Left ventricle myocardium inferior (tissue), 1 donor: ENCODE measurements at regions not wholly inside any gene's neighbourhood (a gene's known extent, or its start where the extent isn't known, plus 50 kb on each side); places are given as distances from the start of the nearest gene placed in this dataset.

ENCODE experiments used
- DNase-seq: peaks from one replicate; pipeline ENCODE4 v3.0.0-alpha.2; 2020
- H3K27ac ChIP-seq: fragments of 200-600 bp; replicated peaks from 2 replicates; pipeline ENCODE4 v1.8.0; 2021
- H3K27me3 ChIP-seq: fragments of 200-600 bp; 2 replicates; pipeline ENCODE4 v1.8.0; 2021; ENCODE audit warnings: low read depth
- H3K36me3 ChIP-seq: fragments of 200-600 bp; 2 replicates; pipeline ENCODE4 v1.8.0; 2021
- H3K4me1 ChIP-seq: fragments of 200-600 bp; 2 replicates; pipeline ENCODE4 v1.8.0; 2021
- H3K4me3 ChIP-seq: fragments of 200-600 bp; 2 replicates; pipeline ENCODE4 v1.8.0; 2021; ENCODE audit warnings: mild to moderate bottlenecking, moderate library complexity
- H3K9me3 ChIP-seq: fragments of 200-600 bp; replicated peaks from 2 replicates; pipeline ENCODE4 v1.8.0; 2021
- CTCF ChIP-seq: fragments of 200-600 bp; IDR thresholded peaks from 2 replicates; pipeline ENCODE4 v1.8.0; 2021; ENCODE audit warnings: antibody characterized with exemption, mild to moderate bottlenecking, borderline replicate concordance
- intact Hi-C: fragments of 100-400 bp; cut with micrococcal nuclease; formaldehyde crosslinking; loops from one replicate; pipeline ENCODE4 v1.11.0; 2022
- donor health status: DM: no; HTN: yes; CAD: no; lungs with severe emphysema.

DNA sequence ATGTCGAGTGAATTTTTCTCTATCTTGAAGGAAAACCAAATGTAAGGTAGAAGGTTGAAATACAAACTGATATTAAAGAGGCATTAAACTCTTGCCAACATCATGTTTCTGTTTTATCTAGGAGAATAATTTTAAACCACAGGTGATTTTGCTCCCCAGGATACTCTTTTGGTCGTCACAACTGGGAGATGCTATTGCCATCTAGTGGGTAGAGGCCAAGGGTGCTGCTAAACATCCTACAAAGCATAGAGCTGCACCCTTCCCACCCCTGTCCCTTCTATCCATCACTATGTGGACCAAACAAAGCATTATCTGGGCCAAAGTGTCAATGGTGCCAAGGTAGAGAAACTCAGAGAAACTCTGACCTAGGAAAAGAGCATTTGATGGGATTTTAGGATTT, 154.6 kb upstream of the MAGEB2 start:
- DNase-seq = no peak
- Histone ChIP-seq H3K36me3 (no peaks in the 10 kb centered on the region), H3K9me3 (no peaks in the 10 kb centered on the region), H3K4me3 (no peak overlapping the region), H3K4me1 (no peaks in the 10 kb centered on the region), H3K27me3 (no peaks in the 10 kb centered on the region), H3K27ac (no peak overlapping the region)
- TF ChIP-seq CTCF = peak; percentile 54
- intact Hi-C loops = no loop called here

GRCh38 chrX:30065226-30065625, 150.1 kb upstream of the MAGEB2 start:
- no peak for DNase-seq
- Histone ChIP-seq H3K4me3 (no peak overlapping the region), H3K36me3 (no peaks in the 10 kb centered on the region), H3K27ac (no peak overlapping the region), H3K9me3 (no peaks in the 10 kb centered on the region), H3K4me1 (no peaks in the 10 kb centered on the region), H3K27me3 (no peaks in the 10 kb centered on the region)
- TF ChIP-seq CTCF = no peak
- intact Hi-C loops = no loop called here

GRCh38 chrX:30067677-30068076, 147.7 kb upstream of the MAGEB2 start:
- no peak for TF ChIP-seq CTCF
- H3K4me3 ChIP-seq = no peak overlapping the region
- no peaks in the 10 kb centered on the region for H3K36me3 ChIP-seq
- H3K27ac ChIP-seq = no peak overlapping the region
- H3K9me3 ChIP-seq = no peaks in the 10 kb centered on the region
- intact Hi-C loops = no loop called here
- no peaks in the 10 kb centered on the region for H3K27me3 ChIP-seq
- DNase-seq = no peak
- no peaks in the 10 kb centered on the region for H3K4me1 ChIP-seq

GRCh38 chrX:30085571-30085970, 129.8 kb upstream of the MAGEB2 start:
- intact Hi-C loops = no loop called here
- no peaks in the 10 kb centered on the region for H3K4me1 ChIP-seq
- H3K36me3 ChIP-seq = no peaks in the 10 kb centered on the region

DNA sequence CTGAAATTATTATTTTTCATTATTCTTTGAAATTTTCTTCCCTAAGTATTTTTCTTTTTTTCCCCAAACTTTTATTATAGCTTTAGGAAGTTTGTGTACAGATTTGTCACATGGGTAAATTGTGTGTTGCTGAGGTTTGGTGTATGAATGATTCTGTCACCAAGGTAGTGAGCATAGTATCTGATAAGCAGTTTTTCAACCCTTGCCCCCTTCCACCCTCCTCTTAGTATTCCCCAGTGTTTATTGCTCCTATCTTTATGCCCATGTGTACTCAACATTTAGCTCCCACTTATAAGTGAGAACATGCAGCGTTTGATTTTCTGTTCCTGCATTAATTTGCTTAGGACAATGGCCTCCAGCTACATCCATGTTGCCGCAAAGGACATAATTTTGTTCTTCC, 103.9 kb upstream of the MAGEB2 start:
- Histone ChIP-seq H3K36me3 (no peaks in the 10 kb centered on the region), H3K27ac (no peak overlapping the region), H3K27me3 (no peaks in the 10 kb centered on the region), H3K4me3 (no peak overlapping the region), H3K4me1 (no peaks in the 10 kb centered on the region), H3K9me3 (no peaks in the 10 kb centered on the region)
- DNase-seq = no peak
- no peak for TF ChIP-seq CTCF
- intact Hi-C loops = no loop called here

More at GRCh38 chrX:30085571-30085970, 129.8 kb upstream of the MAGEB2 start:
- no peaks in the 10 kb centered on the region for H3K27me3 ChIP-seq
- H3K4me3 ChIP-seq = no peak overlapping the region
- no peak overlapping the region for H3K27ac ChIP-seq
- no peak for DNase-seq
- H3K9me3 ChIP-seq = peaks cover 12% of the 10 kb centered on the region
- TF ChIP-seq CTCF = no peak

DNA sequence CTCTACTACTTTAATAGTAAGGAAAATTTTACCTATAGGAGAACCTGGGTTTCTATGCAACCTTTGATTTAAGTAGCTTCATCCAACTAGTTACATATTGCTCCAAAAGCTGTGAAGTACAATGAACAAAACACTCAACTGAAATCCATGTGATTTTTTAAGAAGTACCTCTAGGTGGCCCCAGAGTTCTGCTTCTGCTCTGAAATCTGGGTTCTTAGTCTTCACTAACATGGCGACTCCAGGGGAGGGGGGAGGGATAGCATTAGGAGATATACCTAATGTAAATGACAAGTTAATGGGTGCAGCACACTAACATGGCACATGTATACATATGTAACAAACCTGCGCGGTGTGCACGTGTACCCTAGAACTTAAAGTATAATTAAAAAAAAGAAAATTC, 73.4 kb upstream of the MAGEB2 start:
- peak; percentile 33 for TF ChIP-seq CTCF
- Histone ChIP-seq H3K36me3 (no peaks in the 10 kb centered on the region), H3K4me3 (no peak overlapping the region), H3K27ac (no peak overlapping the region), H3K9me3 (no peaks in the 10 kb centered on the region), H3K27me3 (no peaks in the 10 kb centered on the region), H3K4me1 (no peaks in the 10 kb centered on the region)
- intact Hi-C loops = loop anchor here (5.0 kb wide), 1 partner anchor 110 kb away; no protein-coding TSS in a partner anchor
- DNase-seq = no peak
